Embryonic facial prominence (tissue), 1 donor: ENCODE measurements at regions not wholly inside any gene's neighbourhood (a gene's known extent, or its start where the extent isn't known, plus 50 kb on each side); places are given as distances from the start of the nearest gene placed in this dataset.
"Not testable (repeated sequence)": the region's sequence is repeated elsewhere in the genome, so short reads cannot be mapped to it uniquely, and the experiment has no call there.

Source experiments
- DNase-seq: peaks from one replicate; pipeline ENCODE4 v3.0.0-alpha.2; 2016; ENCODE audit errors: extremely low spot score

- DNase-seq = no peak
Measured at GRCh38 chr2:103383541-103383940, 621.7 kb downstream of the TMEM182 start.

- DNase-seq = no peak
Measured at GRCh38 chr2:103386872-103387271, 625.0 kb downstream of the TMEM182 start.

- DNase-seq = no peak
Measured at GRCh38 chr2:103387888-103388287, 626.1 kb downstream of the TMEM182 start.

GRCh38 chr2:103396152-103396551 is 634.3 kb downstream of the TMEM182 start:
- no peak for DNase-seq

DNA sequence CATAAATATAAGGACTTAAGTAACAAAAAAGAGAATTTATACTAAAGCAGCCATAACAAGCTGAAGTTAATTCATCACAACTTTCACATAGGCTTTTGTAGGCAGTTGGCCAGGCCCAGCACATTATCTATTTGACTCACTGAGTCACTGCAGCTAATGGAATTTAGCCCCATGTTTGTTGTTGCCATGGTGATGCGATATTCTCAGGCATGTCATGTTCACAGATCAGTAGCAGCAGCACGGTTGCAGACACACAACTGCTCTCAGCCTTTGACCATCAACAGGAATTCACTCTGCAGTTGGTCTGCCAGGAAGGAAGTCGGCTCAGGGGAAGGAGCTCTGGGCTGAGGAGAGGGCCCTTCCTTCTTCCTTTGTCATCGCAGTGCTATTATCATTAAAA is 639.8 kb downstream of the TMEM182 start:
- DNase-seq = no peak

DNA sequence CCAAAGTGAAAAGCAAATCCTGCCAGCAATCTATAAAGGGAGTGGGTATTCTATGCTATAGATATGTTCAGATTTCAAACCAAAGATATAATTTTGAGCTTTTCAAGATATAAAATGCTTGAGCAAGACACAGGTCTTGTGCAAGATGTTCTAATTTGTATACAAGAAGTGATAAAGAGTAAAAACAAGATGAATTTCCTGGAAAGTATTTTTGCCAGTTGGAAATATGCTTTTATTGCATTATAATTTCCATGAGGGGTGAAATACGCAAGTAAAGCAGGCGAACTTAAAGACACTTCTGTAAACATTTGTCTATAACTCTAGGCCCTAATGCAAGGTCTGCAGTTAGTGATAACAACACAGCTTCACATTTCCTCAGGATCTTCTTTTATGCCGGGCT is 640.5 kb downstream of the TMEM182 start:
- DNase-seq = no peak

GRCh38 chr2:103402944-103403343 is 641.1 kb downstream of the TMEM182 start:
- DNase-seq = no peak

DNA sequence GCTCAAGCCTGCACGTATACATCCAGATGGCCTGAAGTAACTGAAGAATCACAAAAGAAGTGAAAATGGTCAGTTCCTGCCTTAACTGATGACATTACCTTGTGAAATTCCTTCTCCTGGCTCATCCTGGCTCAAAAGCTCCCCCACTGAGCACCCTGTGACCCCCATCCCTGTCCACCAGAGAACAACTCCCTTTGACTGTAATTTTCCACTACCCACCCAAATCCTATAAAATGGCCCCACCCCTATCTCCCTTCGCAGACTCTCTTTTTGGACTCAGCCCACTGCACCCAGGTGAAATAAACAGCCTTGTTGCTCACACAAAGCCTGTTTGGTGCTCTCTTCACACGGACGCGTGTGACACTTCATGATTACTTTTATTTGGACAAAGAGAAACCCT is 641.6 kb downstream of the TMEM182 start:
- DNase-seq = not testable (repeated sequence)

GRCh38 chr2:103410221-103410620 is 648.4 kb downstream of the TMEM182 start:
- DNase-seq = no peak

- DNase-seq = no peak
Measured at GRCh38 chr2:103419506-103419905, 657.7 kb downstream of the TMEM182 start.

- no peak for DNase-seq
Measured at GRCh38 chr2:103423100-103423499, 661.3 kb downstream of the TMEM182 start.

DNA sequence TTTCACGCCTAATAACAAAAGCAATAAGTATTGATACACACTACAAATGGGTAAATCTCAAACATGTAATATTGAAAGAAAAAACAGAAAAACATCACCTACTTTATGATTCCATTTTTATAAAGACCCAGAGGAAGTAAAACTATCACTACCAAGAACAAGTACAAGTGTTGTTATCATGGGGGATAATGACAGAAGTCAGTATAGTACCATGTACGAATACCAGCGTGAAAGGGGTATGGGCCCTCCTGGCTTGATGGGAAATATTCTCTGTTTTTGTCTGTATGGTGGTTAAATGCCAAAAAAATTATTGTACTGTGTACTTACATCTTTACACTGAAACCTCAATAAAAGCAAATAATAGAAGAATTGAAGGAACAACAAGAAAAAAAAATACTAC is 665.7 kb downstream of the TMEM182 start:
- DNase-seq = no peak

DNA sequence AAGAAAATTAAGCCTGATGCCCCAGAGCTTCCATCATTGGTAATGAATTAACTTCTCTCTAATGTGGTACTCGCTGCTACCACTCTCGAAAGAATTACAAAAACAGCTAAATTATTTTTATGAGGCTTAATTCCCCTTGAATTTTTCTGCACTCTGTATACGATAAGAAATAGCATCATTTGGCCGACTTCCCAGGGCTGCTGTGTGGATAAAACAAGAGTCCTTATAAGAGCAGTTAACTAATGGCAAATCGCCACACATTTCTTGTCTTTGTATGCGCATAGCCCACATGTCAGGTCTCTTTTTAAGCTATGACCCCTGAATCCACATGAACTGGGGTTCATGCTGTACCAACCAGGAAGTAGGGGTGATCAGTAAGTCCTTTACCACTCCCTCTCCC is 668.4 kb downstream of the TMEM182 start:
- no peak for DNase-seq

DNA sequence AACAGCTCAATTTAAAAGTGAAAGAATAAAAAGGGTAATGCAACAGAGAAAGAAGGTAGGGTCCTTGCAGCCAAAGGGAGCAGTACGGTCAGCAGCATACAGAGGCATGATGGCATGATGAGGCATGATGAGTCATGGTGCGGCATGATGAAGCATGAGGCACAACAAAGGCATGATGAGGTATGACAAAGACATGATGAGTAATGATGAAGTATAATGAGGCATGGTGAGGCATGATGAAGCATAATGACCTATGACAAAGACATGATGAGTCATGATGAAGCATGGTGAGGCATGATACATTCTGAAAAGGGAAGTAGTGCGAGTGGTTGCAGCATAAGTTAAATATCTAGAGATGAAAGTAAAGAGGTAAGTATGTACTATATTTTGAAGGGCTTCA is 673.2 kb downstream of the TMEM182 start:
- no peak for DNase-seq

DNA sequence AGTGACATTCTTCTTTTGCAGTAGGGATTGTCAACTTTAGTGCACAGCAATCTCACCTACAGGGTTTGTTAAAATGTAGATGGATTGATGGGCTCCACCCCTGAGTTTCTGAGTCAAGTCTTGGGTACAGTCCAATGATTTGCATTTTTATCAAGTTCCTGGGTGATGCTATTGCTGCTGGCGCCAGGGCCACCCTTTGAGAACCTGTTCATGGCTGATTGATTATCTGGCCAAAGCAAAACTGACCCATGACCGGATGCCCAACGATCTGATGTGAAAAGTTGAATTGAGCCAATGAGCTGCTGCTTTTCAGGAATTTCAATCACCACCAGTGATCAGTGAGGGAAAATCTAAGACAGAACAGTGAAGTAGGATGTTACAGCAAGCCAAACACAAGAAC is 675.3 kb downstream of the TMEM182 start:
- no peak for DNase-seq

DNA sequence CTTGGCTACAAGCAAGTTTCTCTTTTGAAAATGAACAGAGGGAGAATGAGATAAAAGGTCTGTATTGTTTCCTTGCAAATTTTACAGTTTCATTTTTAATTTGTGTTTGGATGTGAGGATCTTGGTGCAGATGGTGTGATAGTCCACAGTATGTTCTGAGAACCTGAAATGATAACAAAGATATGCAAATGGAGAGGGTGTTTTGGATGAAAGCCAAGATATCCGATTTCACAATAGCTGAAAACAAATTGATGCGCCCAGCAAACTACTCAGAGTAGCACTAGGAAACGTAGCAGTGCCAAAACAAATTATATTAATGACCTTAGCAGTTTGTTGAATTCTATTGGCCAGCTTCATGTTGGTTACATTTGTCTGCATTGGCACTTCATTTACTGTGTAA is 683.5 kb downstream of the TMEM182 start:
- no peak for DNase-seq

GRCh38 chr2:103448495-103448894 is 686.7 kb downstream of the TMEM182 start:
- DNase-seq = no peak

DNA sequence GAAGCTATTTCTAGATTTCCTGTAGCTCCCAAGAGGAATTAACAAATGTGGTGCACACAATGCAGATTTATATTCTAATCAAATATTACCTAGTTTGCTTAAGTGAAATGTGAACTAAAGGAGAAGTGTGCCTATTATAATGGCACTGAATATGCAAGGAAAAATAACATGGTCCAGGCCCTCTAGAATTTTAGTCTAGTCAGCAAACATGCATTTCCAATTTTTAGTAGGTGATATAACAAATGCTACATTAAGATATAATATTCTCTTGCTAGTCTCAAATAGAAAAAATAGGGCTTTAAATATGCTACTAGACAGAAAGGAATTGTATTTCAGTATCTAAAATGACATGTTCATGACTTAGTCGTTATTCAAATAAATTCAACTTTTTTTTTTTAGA is 689.5 kb downstream of the TMEM182 start:
- DNase-seq = no peak

DNA sequence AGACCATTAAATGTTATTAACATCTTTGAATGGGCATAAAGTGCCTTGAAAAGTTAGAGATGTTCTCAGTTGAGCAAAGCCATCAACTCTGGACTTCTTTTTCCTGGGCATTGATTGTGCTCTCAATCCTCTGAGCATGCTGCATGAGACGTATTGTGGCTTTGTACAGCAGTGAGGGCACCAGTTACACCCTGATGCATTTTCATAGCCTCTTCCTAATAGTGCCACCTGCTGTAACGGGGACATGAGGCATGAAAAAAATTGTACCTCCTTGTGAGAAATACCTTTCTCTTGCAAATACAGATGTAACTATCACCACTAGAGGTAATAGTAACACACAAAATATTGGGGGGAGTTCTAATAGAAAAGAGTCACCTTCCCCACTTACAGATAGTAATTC is 697.5 kb downstream of the TMEM182 start:
- no peak for DNase-seq

DNA sequence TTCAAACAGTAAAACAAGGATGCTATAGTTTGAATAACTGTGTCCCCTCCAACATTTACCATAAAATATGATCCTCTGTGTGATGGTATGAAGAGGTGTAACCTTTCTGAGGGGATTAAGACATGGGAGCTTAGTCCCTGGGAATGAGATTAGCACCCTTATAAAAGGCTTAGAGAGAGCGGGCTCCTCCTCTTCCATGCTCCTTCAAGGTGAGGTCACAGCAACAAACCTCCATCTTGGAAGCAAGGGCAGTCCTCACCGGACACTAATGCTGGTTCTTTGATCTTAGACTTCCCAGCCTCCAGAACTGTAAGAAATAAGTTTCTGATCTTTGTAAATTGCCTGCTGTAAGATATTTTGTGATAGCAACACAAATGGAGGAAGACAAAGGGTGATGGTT is 700.3 kb downstream of the TMEM182 start:
- DNase-seq = no peak

DNA sequence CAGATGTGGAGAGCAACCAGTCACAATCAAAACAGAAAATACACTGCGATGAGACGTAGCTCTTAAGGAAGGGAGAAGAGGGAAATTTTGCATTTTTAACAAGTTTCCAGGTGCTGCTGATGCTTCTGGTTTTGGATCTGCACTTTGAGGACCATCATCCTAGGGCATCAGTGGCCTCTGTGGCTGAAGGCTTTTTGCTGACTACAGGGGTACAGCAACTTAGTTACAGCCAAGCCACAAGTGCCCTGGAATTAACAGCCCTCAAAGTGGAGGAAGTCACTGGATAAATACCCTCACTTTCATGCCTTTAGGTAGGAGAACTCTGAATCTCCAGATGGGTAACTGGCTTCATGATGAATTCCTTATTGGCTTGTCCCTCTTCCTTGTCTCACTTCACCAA is 700.9 kb downstream of the TMEM182 start:
- DNase-seq = no peak

GRCh38 chr2:103464831-103465230 is 703.0 kb downstream of the TMEM182 start:
- DNase-seq = no peak

DNA sequence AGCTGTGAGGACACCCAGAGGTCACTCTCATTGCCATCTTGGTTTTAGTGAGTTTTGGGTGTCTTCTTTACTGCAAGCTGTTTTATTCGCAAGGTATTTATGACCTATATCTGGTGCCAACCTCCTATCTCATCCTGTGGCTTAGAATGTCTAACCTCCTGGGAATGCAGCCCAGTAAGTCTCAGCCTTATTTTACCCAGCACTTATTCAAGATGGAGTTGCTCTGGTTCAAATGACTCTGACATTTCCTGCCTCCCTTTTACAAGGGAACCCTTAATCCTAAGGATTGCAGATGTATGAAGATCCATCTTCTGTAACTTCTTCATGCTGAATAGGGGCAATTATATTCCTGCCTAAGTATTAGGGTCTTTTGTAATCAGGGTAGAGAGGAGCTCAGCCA is 708.0 kb downstream of the TMEM182 start:
- no peak for DNase-seq

DNA sequence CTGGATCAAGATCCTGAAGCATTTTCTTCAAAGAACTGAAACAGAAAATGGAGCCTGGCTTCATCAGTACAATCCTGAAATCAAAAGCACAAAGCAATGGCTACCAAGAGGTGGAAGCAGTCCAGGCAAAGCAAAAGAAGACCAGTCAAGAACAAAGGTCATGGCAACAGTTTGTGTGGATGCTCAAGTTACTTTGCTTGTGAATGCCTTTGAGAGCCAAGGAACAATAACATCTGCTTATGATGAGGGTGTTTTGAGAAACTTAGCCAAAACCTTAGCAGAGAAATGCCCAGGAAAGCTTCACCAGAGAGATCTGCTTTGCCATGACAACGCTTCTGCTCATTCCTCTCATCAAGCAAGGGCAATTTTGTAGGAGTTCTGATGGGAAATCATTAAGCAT is 723.1 kb downstream of the TMEM182 start:
- no peak for DNase-seq

DNA sequence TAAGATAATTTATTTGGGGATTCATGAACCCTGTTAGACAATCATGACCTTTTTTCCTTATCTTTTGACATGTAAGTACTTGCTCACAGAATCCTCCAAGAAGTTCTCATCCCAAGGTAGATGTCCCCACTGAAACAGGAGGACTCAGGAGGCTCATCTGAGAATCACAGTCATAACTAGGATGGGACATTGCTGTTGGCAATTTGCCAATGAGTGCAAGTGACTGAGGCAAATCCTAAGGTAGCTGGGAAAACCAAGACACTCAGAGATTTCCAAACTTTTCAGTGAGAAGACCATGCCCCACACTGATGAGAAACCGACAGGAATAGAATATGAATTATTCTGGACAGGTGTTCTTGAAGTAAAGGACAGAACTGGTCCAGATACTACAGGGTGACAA is 735.0 kb downstream of the TMEM182 start:
- DNase-seq = no peak
